Suprapubic skin (tissue), 4 donors: ENCODE measurements at regions not wholly inside any gene's neighbourhood (a gene's known extent, or its start where the extent isn't known, plus 50 kb on each side); places are given as distances from the start of the nearest gene placed in this dataset.

ENCODE experiments used
- DNase-seq, 2 donors: peaks; one replicate each; pipeline ENCODE4 v3.0.0-alpha.2; 2019; ENCODE audit warnings: low spot score in 2 of 2
- H3K27ac ChIP-seq: fragments of 200-600 bp; sonication (generic); one replicate; pipeline ENCODE4 v1.5.1; 2019
- H3K27me3 ChIP-seq: fragments of 200-600 bp; sonication (generic); one replicate; pipeline ENCODE4 v1.5.1; 2019
- H3K36me3 ChIP-seq: fragments of 200-600 bp; sonication (generic); one replicate; pipeline ENCODE4 v1.5.1; 2019
- H3K4me1 ChIP-seq: fragments of 200-600 bp; sonication (generic); one replicate; pipeline ENCODE4 v1.5.1; 2019
- H3K4me3 ChIP-seq: fragments of 200-600 bp; sonication (generic); one replicate; pipeline ENCODE4 v1.5.1; 2019; ENCODE audit warnings: mild to moderate bottlenecking
- H3K9me3 ChIP-seq: fragments of 200-600 bp; sonication (generic); one replicate; pipeline ENCODE4 v1.5.1; 2019
- EP300 ChIP-seq: sonication (generic); formaldehyde crosslinking; IDR thresholded peaks from one replicate; pipeline ENCODE4 v1.6.1; 2017; ENCODE audit warnings: antibody characterized with exemption
- POLR2A ChIP-seq, 2 donors: fragments of 450-650 bp; IDR thresholded peaks; one replicate each; pipeline ENCODE4 v1.6.1; 2017; ENCODE audit warnings: antibody characterized with exemption in 2 of 2, mild to moderate bottlenecking in 2 of 2, moderate library complexity in 2 of 2
- POLR2AphosphoS5 ChIP-seq, 3 donors: sonication (generic); formaldehyde crosslinking; IDR thresholded peaks; one replicate each; pipeline ENCODE4 v1.6.1; 2017; ENCODE audit warnings: antibody characterized with exemption in 3 of 3
- WGBS: methylation state at CpG from one replicate; pipeline ENCODE4 v1.1.5; 2018; 5-methylcytosine and 5-hydroxymethylcytosine counted together
- TF ChIP-seq, protein P1 (sequence below), 2 donors: fragments of 200-600 bp in 1 of 2; fragments of 450-650 bp in 1 of 2; sonication (generic) in 1 of 2; IDR thresholded peaks; one replicate each; pipeline ENCODE4 v1.5.1; 2016 to 2019; ENCODE audit warnings: antibody characterized with exemption in 2 of 2, mild to moderate bottlenecking in 1 of 2, moderate library complexity in 1 of 2

DNA sequence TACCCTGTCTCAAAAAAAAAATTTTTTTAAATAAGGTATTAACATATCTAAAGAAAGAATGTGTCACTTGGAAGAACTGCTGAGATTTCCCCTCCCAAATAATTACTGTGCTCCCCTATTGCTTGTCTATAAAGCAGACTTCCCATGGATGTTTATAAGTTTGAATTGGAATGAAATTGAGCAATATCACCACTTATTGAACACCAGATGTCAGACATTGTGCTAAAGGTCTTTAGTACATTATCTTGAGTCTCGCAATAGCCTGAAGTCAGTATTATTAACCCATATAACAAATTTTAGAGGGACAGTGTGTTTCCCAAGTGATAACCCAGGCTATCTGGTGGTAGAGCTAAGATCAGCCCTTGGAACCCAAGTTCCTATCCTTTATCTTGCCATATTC, 69.0 kb upstream of the EPCAM start:
- Histone ChIP-seq H3K27ac (peak overlapping the region; percentile 37), H3K4me1 (peaks cover 16% of the 10 kb centered on the region), H3K9me3 (no peaks in the 10 kb centered on the region), H3K27me3 (no peaks in the 10 kb centered on the region), H3K36me3 (no peaks in the 10 kb centered on the region), H3K4me3 (no peak overlapping the region)
- TF ChIP-seq, protein P1, sequence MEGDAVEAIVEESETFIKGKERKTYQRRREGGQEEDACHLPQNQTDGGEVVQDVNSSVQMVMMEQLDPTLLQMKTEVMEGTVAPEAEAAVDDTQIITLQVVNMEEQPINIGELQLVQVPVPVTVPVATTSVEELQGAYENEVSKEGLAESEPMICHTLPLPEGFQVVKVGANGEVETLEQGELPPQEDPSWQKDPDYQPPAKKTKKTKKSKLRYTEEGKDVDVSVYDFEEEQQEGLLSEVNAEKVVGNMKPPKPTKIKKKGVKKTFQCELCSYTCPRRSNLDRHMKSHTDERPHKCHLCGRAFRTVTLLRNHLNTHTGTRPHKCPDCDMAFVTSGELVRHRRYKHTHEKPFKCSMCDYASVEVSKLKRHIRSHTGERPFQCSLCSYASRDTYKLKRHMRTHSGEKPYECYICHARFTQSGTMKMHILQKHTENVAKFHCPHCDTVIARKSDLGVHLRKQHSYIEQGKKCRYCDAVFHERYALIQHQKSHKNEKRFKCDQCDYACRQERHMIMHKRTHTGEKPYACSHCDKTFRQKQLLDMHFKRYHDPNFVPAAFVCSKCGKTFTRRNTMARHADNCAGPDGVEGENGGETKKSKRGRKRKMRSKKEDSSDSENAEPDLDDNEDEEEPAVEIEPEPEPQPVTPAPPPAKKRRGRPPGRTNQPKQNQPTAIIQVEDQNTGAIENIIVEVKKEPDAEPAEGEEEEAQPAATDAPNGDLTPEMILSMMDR (IDR thresholded peaks at IDR 0.05) = no peak
- TF ChIP-seq POLR2A (IDR thresholded peaks at IDR 0.05) (no peak), POLR2AphosphoS5 (IDR thresholded peaks at IDR 0.05) (no peak), EP300 (no peak)
- WGBS = 90% methylated on average over 1 of the region's 1 CpG
- no peak for DNase-seq

- 76% methylated on average over 9 of the region's 9 CpGs for WGBS
- no peak for DNase-seq
- Histone ChIP-seq H3K36me3 (no peaks in the 10 kb centered on the region), H3K27me3 (no peaks in the 10 kb centered on the region), H3K9me3 (no peaks in the 10 kb centered on the region), H3K4me3 (no peak overlapping the region), H3K27ac (no peak overlapping the region), H3K4me1 (peaks cover 16% of the 10 kb centered on the region)
- TF ChIP-seq EP300 (no peak), POLR2A (IDR thresholded peaks at IDR 0.05) (no peak), POLR2AphosphoS5 (IDR thresholded peaks at IDR 0.05) (no peak)
- TF ChIP-seq, protein P1 (IDR thresholded peaks at IDR 0.05) = no peak
Observed at GRCh38 chr2:47299555-47299954, 69.6 kb upstream of the EPCAM start.

- Histone ChIP-seq H3K4me3 (no peak overlapping the region), H3K27ac (no peak overlapping the region), H3K9me3 (no peaks in the 10 kb centered on the region), H3K27me3 (no peaks in the 10 kb centered on the region), H3K36me3 (no peaks in the 10 kb centered on the region), H3K4me1 (peaks cover 23% of the 10 kb centered on the region)
- 66% methylated on average over 3 of the region's 3 CpGs for whole genome bisulfite sequencing
- TF ChIP-seq, protein P1 (IDR thresholded peaks at IDR 0.05) = no peak
- TF ChIP-seq POLR2A (IDR thresholded peaks at IDR 0.05) (no peak), POLR2AphosphoS5 (IDR thresholded peaks at IDR 0.05) (no peak), EP300 (no peak)
- no peak for DNase-seq
Observed at GRCh38 chr2:47298771-47299170, 70.3 kb upstream of the EPCAM start.

DNA sequence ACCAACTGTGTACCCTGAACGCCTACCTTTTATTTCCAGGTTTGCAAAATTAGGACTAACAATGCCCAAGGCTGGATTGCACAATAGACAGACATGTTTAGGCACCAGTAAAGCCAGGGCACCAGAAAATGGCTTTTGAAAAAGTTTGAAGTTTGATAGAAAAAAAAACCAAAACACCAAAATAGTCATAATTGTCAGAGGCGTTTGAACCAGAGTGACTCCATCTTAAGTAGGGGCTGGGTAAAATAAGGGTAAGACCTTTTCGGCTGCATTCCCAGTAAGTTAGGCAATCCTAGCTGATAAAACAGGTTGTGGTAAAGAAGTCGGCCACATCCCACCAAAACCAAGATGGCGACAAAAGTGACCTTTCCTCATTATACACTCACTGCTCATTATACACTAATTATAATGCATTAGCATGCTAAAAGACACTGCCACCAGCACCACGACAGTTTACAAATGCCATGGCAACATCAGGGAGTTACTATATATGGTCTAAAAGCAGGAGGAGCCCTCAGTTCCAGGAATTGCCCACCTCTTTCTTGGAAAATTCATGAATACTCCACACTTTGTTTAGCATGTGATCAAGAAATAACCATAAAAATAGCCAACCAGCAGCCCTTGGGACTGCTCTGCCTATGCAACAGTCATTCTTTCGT, 71.2 kb upstream of the EPCAM start:
- Histone ChIP-seq H3K27me3 (no peaks in the 10 kb centered on the region), H3K27ac (no peak overlapping the region), H3K4me1 (peaks cover 23% of the 10 kb centered on the region), H3K9me3 (no peaks in the 10 kb centered on the region), H3K36me3 (no peaks in the 10 kb centered on the region), H3K4me3 (no peak overlapping the region)
- 79% methylated on average over 7 of the region's 7 CpGs for WGBS
- TF ChIP-seq, protein P1 (IDR thresholded peaks at IDR 0.05) = no peak
- TF ChIP-seq POLR2A (IDR thresholded peaks at IDR 0.05) = no peak
- no peak for TF ChIP-seq EP300
- no peak for TF ChIP-seq POLR2AphosphoS5 (IDR thresholded peaks at IDR 0.05)
- DNase-seq = no peak

DNA sequence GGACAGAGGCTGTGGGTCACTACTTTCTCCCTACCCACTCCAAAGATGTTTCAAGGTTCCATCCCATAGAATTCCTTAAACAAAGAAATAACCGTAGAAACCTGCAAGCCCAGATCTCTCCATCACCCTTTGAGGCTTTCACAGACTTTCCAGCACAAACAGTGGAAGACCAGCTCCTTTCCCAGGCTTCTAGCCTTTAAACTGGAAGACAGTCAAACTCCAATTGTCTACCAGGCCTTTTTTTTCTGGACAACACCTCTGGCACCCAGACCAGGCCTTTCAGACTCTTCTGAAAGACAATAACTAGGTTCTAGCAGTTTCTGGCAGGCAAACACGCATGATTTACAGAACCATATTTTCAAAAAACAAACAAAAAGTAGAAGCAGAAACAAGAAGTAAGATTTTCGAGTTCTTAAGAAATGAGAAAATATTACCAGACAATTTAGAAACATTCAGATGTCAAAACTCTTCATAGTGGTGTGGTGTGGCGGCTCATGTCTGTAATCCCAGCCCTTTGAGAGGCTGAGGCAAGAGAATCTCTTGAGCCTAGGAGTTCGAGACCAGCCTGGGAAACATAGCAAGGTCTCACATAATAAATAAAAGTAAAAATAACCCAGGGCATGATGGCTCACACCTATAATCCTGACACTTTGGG, 73.0 kb upstream of the EPCAM start:
- Histone ChIP-seq H3K27ac (peak overlapping the region; percentile 0), H3K27me3 (no peaks in the 10 kb centered on the region), H3K9me3 (no peaks in the 10 kb centered on the region), H3K4me3 (no peak overlapping the region), H3K4me1 (peaks cover 23% of the 10 kb centered on the region), H3K36me3 (no peaks in the 10 kb centered on the region)
- DNase-seq = no peak
- WGBS = 75% methylated on average over 5 of the region's 5 CpGs
- TF ChIP-seq, protein P1 (IDR thresholded peaks at IDR 0.05) = no peak
- TF ChIP-seq EP300 (no peak), POLR2AphosphoS5 (IDR thresholded peaks at IDR 0.05) (no peak), POLR2A (IDR thresholded peaks at IDR 0.05) (no peak)
